Smooth muscle cell (in vitro differentiated cells): ENCODE measurements at regions not wholly inside any gene's neighbourhood (a gene's known extent, or its start where the extent isn't known, plus 50 kb on each side); places are given as distances from the start of the nearest gene placed in this dataset.

Experiments used
- DNase-seq: peaks from one replicate; lab custom pipeline; 2025; ENCODE audit not compliant: unreplicated experiment; lab: John Stamatoyannopoulos, UW
- H2AFZ ChIP-seq: fragments of 200-600 bp; sonication (generic); 2 replicates; pipeline ENCODE4 v1.6.0; 2016; ENCODE audit warnings: antibody characterized with exemption, low read depth, mild to moderate bottlenecking
- H3F3A ChIP-seq: fragments of 200-600 bp; sonication (generic); 2 replicates; pipeline ENCODE4 v1.6.0; 2017; ENCODE audit warnings: antibody characterized with exemption, low read depth
- H3K27ac ChIP-seq: fragments of 200-600 bp; sonication (generic); 2 replicates; pipeline ENCODE4 v1.5.1; 2016; ENCODE audit warnings: low read depth, mild to moderate bottlenecking
- H3K27me3 ChIP-seq: fragments of 200-600 bp; sonication (generic); 2 replicates; pipeline ENCODE4 v1.6.1; 2016; ENCODE audit warnings: low read depth, mild to moderate bottlenecking
- H3K36me3 ChIP-seq: fragments of 200-600 bp; sonication (generic); 2 replicates; pipeline ENCODE4 v1.5.1; 2016; ENCODE audit warnings: low read depth
- H3K4me1 ChIP-seq: fragments of 200-600 bp; sonication (generic); 2 replicates; pipeline ENCODE4 v1.5.1; 2016; ENCODE audit warnings: low read depth
- H3K4me2 ChIP-seq: fragments of 200-600 bp; sonication (generic); 2 replicates; pipeline ENCODE4 v1.6.0; 2016; ENCODE audit warnings: mild to moderate bottlenecking
- H3K4me3 ChIP-seq: fragments of 200-600 bp; sonication (generic); 2 replicates; pipeline ENCODE4 v1.5.1; 2016; ENCODE audit warnings: mild to moderate bottlenecking
- H3K79me2 ChIP-seq: fragments of 200-600 bp; sonication (generic); 2 replicates; pipeline ENCODE4 v1.6.0; 2016; ENCODE audit warnings: low read depth, mild to moderate bottlenecking
- H3K9ac ChIP-seq: fragments of 200-600 bp; sonication (generic); 2 replicates; pipeline ENCODE4 v1.6.0; 2016; ENCODE audit warnings: low read depth
- H3K9me3 ChIP-seq: fragments of 200-600 bp; sonication (generic); replicated peaks from 2 replicates; pipeline ENCODE4 v1.5.1; 2016; ENCODE audit warnings: low read depth
- H4K20me1 ChIP-seq: fragments of 200-600 bp; sonication (generic); 2 replicates; pipeline ENCODE4 v1.6.0; 2016; ENCODE audit warnings: low read depth
- WGBS: methylation state at CpG from one replicate; pipeline ENCODE4 v1.1.7; 2016; ENCODE audit warnings: low lambda C conversion rate; 5-methylcytosine and 5-hydroxymethylcytosine counted together
- TF ChIP-seq, protein P1 (sequence below): fragments of 200-600 bp; sonication (generic); IDR thresholded peaks from 2 replicates; pipeline ENCODE4 v1.5.1; 2017; ENCODE audit warnings: borderline replicate concordance, mild to moderate bottlenecking, antibody characterized with exemption; ENCODE audit not compliant: insufficient read depth, poor library complexity, severe bottlenecking

GRCh38 chr10:118957966-118958365 lies 71.5 kb upstream of the NANOS1 start:
- Histone ChIP-seq H3K9ac (no peak overlapping the region), H3K36me3 (no peaks in the 10 kb centered on the region), H3F3A (no peaks in the 10 kb centered on the region), H3K4me2 (no peak overlapping the region), H3K27me3 (no peaks in the 10 kb centered on the region), H4K20me1 (no peaks in the 10 kb centered on the region), H2AFZ (no peak overlapping the region), H3K79me2 (no peaks in the 10 kb centered on the region), H3K4me3 (no peak overlapping the region), H3K27ac (no peak overlapping the region), H3K9me3 (no peaks in the 10 kb centered on the region), H3K4me1 (no peaks in the 10 kb centered on the region)
- TF ChIP-seq, protein P1, sequence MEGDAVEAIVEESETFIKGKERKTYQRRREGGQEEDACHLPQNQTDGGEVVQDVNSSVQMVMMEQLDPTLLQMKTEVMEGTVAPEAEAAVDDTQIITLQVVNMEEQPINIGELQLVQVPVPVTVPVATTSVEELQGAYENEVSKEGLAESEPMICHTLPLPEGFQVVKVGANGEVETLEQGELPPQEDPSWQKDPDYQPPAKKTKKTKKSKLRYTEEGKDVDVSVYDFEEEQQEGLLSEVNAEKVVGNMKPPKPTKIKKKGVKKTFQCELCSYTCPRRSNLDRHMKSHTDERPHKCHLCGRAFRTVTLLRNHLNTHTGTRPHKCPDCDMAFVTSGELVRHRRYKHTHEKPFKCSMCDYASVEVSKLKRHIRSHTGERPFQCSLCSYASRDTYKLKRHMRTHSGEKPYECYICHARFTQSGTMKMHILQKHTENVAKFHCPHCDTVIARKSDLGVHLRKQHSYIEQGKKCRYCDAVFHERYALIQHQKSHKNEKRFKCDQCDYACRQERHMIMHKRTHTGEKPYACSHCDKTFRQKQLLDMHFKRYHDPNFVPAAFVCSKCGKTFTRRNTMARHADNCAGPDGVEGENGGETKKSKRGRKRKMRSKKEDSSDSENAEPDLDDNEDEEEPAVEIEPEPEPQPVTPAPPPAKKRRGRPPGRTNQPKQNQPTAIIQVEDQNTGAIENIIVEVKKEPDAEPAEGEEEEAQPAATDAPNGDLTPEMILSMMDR = no peak
- no peak for DNase-seq
- 97% methylated on average over 12 of the region's 12 CpGs for WGBS

- WGBS = 95% methylated on average over 5 of the region's 5 CpGs
- H3F3A ChIP-seq = no peaks in the 10 kb centered on the region
- no peaks in the 10 kb centered on the region for H3K9me3 ChIP-seq
- no peak overlapping the region for H3K4me3 ChIP-seq
- no peak overlapping the region for H3K9ac ChIP-seq
- H4K20me1 ChIP-seq = no peaks in the 10 kb centered on the region
- H3K4me1 ChIP-seq = no peaks in the 10 kb centered on the region
- no peak for DNase-seq
- peak overlapping the region; percentile 62 for H3K4me2 ChIP-seq
- H2AFZ ChIP-seq = no peak overlapping the region
- no peak overlapping the region for H3K27ac ChIP-seq
- TF ChIP-seq, protein P1 = no peak
- no peaks in the 10 kb centered on the region for H3K79me2 ChIP-seq
- no peaks in the 10 kb centered on the region for H3K27me3 ChIP-seq
- H3K36me3 ChIP-seq = no peaks in the 10 kb centered on the region
These were observed 71.0 kb upstream of the NANOS1 start for GRCh38 chr10:118958559-118958958.

GRCh38 chr10:118958984-118959925 lies 70.3 kb upstream of the NANOS1 start:
- 54% methylated on average over 10 of the region's 10 CpGs for WGBS
- Histone ChIP-seq H2AFZ (no peak overlapping the region), H3K4me2 (peak overlapping the region; percentile 62)

More at GRCh38 chr10:118958984-118959925, 70.3 kb upstream of the NANOS1 start:
- no peaks in the 10 kb centered on the region for H3F3A ChIP-seq
- H3K27ac ChIP-seq = no peak overlapping the region
- no peaks in the 10 kb centered on the region for H3K4me1 ChIP-seq
- no peak for DNase-seq
- no peaks in the 10 kb centered on the region for H3K79me2 ChIP-seq
- no peaks in the 10 kb centered on the region for H4K20me1 ChIP-seq
- TF ChIP-seq, protein P1 = no peak
- no peak overlapping the region for H3K4me3 ChIP-seq
- H3K9me3 ChIP-seq = no peaks in the 10 kb centered on the region
- no peaks in the 10 kb centered on the region for H3K27me3 ChIP-seq
- H3K36me3 ChIP-seq = no peaks in the 10 kb centered on the region
- H3K9ac ChIP-seq = no peak overlapping the region
